CD14-positive monocyte (primary cell): ENCODE measurements at regions not wholly inside any gene's neighbourhood (a gene's known extent, or its start where the extent isn't known, plus 50 kb on each side); places are given as distances from the start of the nearest gene placed in this dataset.

ENCODE experiments used
- DNase-seq, 3 donors: peaks; one replicate each; pipeline ENCODE4 v3.0.0-alpha.2; 2011 to 2022
- H2AFZ ChIP-seq: 2 replicates; pipeline ENCODE4 v1.6.0; 2012; ENCODE audit warnings: mild to moderate bottlenecking, low read depth, low read length, inconsistent platforms; ENCODE audit not compliant: insufficient read depth, poor library complexity, severe bottlenecking
- H3K27ac ChIP-seq, 2 donors: 1 replicate in 1 of 2; 2 replicates in 1 of 2; pipeline ENCODE4 v1.5.1; 2012 to 2013; ENCODE audit warnings: low read length in 2 of 2, control low read depth in 1 of 2, inconsistent platforms in 1 of 2, low read depth in 1 of 2, mild to moderate bottlenecking in 1 of 2
- H3K27me3 ChIP-seq, 2 donors: one replicate each; pipeline versions ENCODE4 v1.6.0 to v1.6.1; 2011 to 2013; ENCODE audit warnings: low read length in 2 of 2; ENCODE audit not compliant: control insufficient read depth in 2 of 2, insufficient read depth in 2 of 2
- H3K36me3 ChIP-seq, 2 donors: replicated peaks in 1 of 2; 1 replicate in 1 of 2; 2 replicates in 1 of 2; pipeline versions ENCODE4 v1.5.1 to v1.6.1; 2012 to 2013; ENCODE audit warnings: low read length in 2 of 2, control low read depth in 1 of 2, inconsistent platforms in 1 of 2, mild to moderate bottlenecking in 1 of 2; ENCODE audit not compliant: insufficient read depth in 2 of 2, control insufficient read depth in 1 of 2
- H3K4me1 ChIP-seq, 2 donors: 1 replicate in 1 of 2; 2 replicates in 1 of 2; pipeline versions ENCODE4 v1.5.1 to v1.6.1; 2012 to 2013; ENCODE audit warnings: low read length in 2 of 2, control low read depth in 1 of 2, inconsistent platforms in 1 of 2, mild to moderate bottlenecking in 1 of 2, moderate library complexity in 1 of 2; ENCODE audit not compliant: insufficient read depth in 2 of 2, control insufficient read depth in 1 of 2
- H3K4me2 ChIP-seq: replicated peaks from 2 replicates; pipeline ENCODE3; 2012; ENCODE audit warnings: low read length, moderate library complexity, mild to moderate bottlenecking; ENCODE audit not compliant: poor library complexity, severe bottlenecking; ENCODE audit errors: extremely low read depth
- H3K4me3 ChIP-seq, 3 experiments: fragments of 200-600 bp in 1 of 3; sonication (generic) in 1 of 3; replicated peaks in 1 of 3; 1 replicate in 2 of 3; 2 replicates in 1 of 3; pipeline ENCODE4 v1.5.1; 2011 to 2013; ENCODE audit warnings: low read length in 3 of 3, mild to moderate bottlenecking in 3 of 3, control low read depth in 2 of 3, low read depth in 2 of 3, inconsistent platforms in 1 of 3, moderate library complexity in 1 of 3
- H3K79me2 ChIP-seq: 2 replicates; pipeline ENCODE4 v1.6.0; 2012; ENCODE audit warnings: mild to moderate bottlenecking, control low read depth, inconsistent platforms, low read length, moderate library complexity; ENCODE audit not compliant: insufficient read depth
- H3K9ac ChIP-seq: 2 replicates; pipeline ENCODE4 v1.6.0; 2017; ENCODE audit warnings: low read length, mild to moderate bottlenecking; ENCODE audit not compliant: insufficient read depth, poor library complexity, severe bottlenecking
- H3K9me3 ChIP-seq, 2 donors: replicated peaks in 1 of 2; 1 replicate in 1 of 2; 2 replicates in 1 of 2; pipeline versions ENCODE4 v1.5.1 to v1.6.1; 2012 to 2013; ENCODE audit warnings: low read length in 2 of 2, control low read depth in 1 of 2; ENCODE audit not compliant: control insufficient read depth in 1 of 2, insufficient read depth in 1 of 2
- H4K20me1 ChIP-seq: 2 replicates; pipeline ENCODE4 v1.6.0; 2012; ENCODE audit warnings: mild to moderate bottlenecking, low read length, control low read depth, moderate library complexity; ENCODE audit not compliant: insufficient read depth
- H3K27ac Mint-ChIP-seq, 7 donors: one replicate each; pipeline ENCODE4 v1.8.0; 2020; ENCODE audit warnings: mild to moderate bottlenecking in 7 of 7, mixed read lengths in 7 of 7, moderate library complexity in 6 of 7, inconsistent platforms in 2 of 7
- H3K27me3 Mint-ChIP-seq, 3 donors: one replicate each; pipeline ENCODE4 v1.8.0; 2021 to 2022; ENCODE audit warnings: low read depth in 3 of 3, mild to moderate bottlenecking in 3 of 3, mixed read lengths in 3 of 3, moderate library complexity in 3 of 3, inconsistent platforms in 1 of 3
- H3K36me3 Mint-ChIP-seq, 2 donors: one replicate each; pipeline ENCODE4 v1.8.0; 2020; ENCODE audit warnings: mixed read lengths in 2 of 2, inconsistent platforms in 1 of 2, mild to moderate bottlenecking in 1 of 2
- H3K4me1 Mint-ChIP-seq: one replicate; pipeline ENCODE4 v1.8.0; 2020; ENCODE audit warnings: mild to moderate bottlenecking, mixed read lengths
- H3K4me3 Mint-ChIP-seq, 2 donors: one replicate each; pipeline ENCODE4 v1.8.0; 2020; ENCODE audit warnings: mild to moderate bottlenecking in 2 of 2, mixed read lengths in 2 of 2, moderate library complexity in 1 of 2
- H3K9me3 Mint-ChIP-seq, 7 donors: one replicate each; pipeline ENCODE4 v1.8.0; 2020 to 2022; ENCODE audit warnings: mixed read lengths in 7 of 7, mild to moderate bottlenecking in 6 of 7, moderate library complexity in 6 of 7, inconsistent platforms in 2 of 7
- WGBS: methylation state at CpG from one replicate; pipeline ENCODE4 v1.1.5; 2013; ENCODE audit warnings: missing lambda C conversion rate; ENCODE audit not compliant: insufficient coverage; 5-methylcytosine and 5-hydroxymethylcytosine counted together
- intact Hi-C, 2 donors: fragments of 100-400 bp; cut with micrococcal nuclease; formaldehyde crosslinking; loops; one replicate each; pipeline versions ENCODE4 v1.15.0 to v1.15.1; 2023
- TF ChIP-seq, protein P1 (sequence below): fragments of 200-600 bp; IDR thresholded peaks from one replicate; pipeline ENCODE4 v1.8.0; 2022; ENCODE audit warnings: antibody characterized with exemption, mild to moderate bottlenecking

GRCh38 chr16:65500919-65501318 lies 379.1 kb upstream of the CDH11 start:
- TF ChIP-seq, protein P1, sequence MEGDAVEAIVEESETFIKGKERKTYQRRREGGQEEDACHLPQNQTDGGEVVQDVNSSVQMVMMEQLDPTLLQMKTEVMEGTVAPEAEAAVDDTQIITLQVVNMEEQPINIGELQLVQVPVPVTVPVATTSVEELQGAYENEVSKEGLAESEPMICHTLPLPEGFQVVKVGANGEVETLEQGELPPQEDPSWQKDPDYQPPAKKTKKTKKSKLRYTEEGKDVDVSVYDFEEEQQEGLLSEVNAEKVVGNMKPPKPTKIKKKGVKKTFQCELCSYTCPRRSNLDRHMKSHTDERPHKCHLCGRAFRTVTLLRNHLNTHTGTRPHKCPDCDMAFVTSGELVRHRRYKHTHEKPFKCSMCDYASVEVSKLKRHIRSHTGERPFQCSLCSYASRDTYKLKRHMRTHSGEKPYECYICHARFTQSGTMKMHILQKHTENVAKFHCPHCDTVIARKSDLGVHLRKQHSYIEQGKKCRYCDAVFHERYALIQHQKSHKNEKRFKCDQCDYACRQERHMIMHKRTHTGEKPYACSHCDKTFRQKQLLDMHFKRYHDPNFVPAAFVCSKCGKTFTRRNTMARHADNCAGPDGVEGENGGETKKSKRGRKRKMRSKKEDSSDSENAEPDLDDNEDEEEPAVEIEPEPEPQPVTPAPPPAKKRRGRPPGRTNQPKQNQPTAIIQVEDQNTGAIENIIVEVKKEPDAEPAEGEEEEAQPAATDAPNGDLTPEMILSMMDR, result no peak
- Histone ChIP-seq H3K4me1 (no peaks in the 10 kb centered on the region), H3K27ac (no peak overlapping the region), H4K20me1 (no peaks in the 10 kb centered on the region), H3K4me3 (no peak overlapping the region), H3K9ac (no peak overlapping the region), H3K9me3 (no peaks in the 10 kb centered on the region), H3K36me3 (no peaks in the 10 kb centered on the region), H2AFZ (no peak overlapping the region), H3K27me3 (no peaks in the 10 kb centered on the region), H3K79me2 (no peaks in the 10 kb centered on the region), H3K4me2 (no peak overlapping the region)
- intact Hi-C loops, result no loop called here
- H3K27me3 Mint-ChIP-seq, result peaks cover 0 to 2% (median 2%) of the 10 kb centered on the region in 3 donors
- no peak overlapping the region for H3K4me3 Mint-ChIP-seq
- WGBS, result no CpG with 5 or more reads among the region's 1 CpG
- H3K9me3 Mint-ChIP-seq, result peaks cover 0 to 2% (median 0%) of the 10 kb centered on the region in 7 donors
- no peaks in the 10 kb centered on the region for H3K36me3 Mint-ChIP-seq
- no peak for DNase-seq
- H3K4me1 Mint-ChIP-seq, result no peaks in the 10 kb centered on the region
- H3K27ac Mint-ChIP-seq, result no peak overlapping the region

DNA sequence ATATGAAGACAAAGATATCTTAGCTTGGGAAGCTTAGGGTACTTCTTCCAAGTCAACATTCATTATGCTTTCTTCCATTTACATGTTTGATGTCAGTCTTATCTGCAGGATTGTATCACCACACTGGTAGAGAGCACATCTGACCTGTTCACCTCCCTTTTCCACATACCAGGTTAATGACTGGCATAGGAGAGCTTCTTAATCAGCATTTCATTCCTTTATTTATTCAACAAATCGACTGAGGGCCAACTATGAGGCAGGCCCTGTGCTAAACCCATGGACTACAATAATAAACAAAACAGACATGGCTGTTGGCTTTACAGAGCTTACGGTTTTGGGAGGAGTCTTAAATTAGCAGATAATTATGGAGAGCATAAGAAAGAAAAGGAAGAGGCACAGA lies 378.1 kb upstream of the CDH11 start:
- H3K4me3 Mint-ChIP-seq, result no peak overlapping the region
- Histone ChIP-seq H3K4me2 (no peak overlapping the region), H3K9ac (no peak overlapping the region), H3K4me3 (no peak overlapping the region), H3K27me3 (no peaks in the 10 kb centered on the region), H3K79me2 (no peaks in the 10 kb centered on the region), H3K27ac (no peak overlapping the region), H3K9me3 (no peaks in the 10 kb centered on the region), H4K20me1 (no peaks in the 10 kb centered on the region), H2AFZ (no peak overlapping the region), H3K4me1 (no peaks in the 10 kb centered on the region), H3K36me3 (no peaks in the 10 kb centered on the region)
- peaks cover 0 to 2% (median 0%) of the 10 kb centered on the region in 7 donors for H3K9me3 Mint-ChIP-seq
- no peak overlapping the region for H3K27ac Mint-ChIP-seq
- TF ChIP-seq, protein P1, result no peak
- H3K4me1 Mint-ChIP-seq, result no peaks in the 10 kb centered on the region
- no peak for DNase-seq
- intact Hi-C loops, result no loop called here
- 100% methylated on average over 1 of the region's 2 CpGs for WGBS
- no peaks in the 10 kb centered on the region for H3K36me3 Mint-ChIP-seq
- H3K27me3 Mint-ChIP-seq, result peaks cover 0 to 2% (median 2%) of the 10 kb centered on the region in 3 donors
